NOMO-1 treated with dmso at 0.1 percent for 144 hours (cell line): ENCODE measurements at regions not wholly inside any gene's neighbourhood (a gene's known extent, or its start where the extent isn't known, plus 50 kb on each side); places are given as distances from the start of the nearest gene placed in this dataset.

ENCODE experiments used
- DNase-seq: peaks from one replicate; lab custom pipeline; 2025; ENCODE audit not compliant: unreplicated experiment; lab: John Stamatoyannopoulos, UW

GRCh38 chr4:180805101-180805500 lies 1438.1 kb upstream of the TENM3 start:
- DNase-seq = no peak

DNA sequence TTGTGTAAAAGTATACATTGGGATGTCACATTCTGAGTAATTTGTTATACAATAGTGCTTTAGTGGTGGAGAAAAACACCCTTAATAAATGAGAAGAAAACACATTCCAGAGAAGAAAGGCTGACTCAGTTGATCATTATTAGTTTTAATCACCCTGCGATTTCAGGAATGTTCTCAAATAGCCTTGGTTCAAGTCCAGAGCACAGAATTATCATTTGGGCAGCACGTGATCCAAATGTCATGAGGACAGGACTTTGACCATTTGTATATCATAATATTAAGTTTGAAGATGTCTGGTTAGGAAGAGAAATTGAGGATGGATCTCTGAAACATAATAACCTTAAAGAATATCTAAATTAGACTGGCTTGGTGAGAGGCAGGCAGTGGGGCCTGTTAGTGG lies 1434.3 kb upstream of the TENM3 start:
- no peak for DNase-seq

DNA sequence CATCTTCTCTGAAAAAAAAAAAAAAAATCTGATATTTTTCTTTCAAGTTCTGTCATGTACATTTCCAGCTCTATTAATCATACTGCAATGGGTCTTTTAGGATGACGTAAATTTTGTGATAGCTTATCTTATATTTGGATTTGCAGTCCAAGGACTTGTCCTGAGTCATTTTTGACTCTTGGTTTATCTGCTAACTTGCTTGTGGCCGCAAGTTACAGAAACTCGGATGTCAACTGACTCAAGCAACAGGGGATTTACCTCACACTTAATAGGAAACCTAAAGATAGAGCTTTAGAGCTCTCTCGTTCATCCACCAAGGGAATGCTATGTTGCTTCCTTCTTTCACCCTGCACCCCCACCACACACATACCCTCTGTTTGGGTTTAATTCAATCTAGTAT lies 1433.8 kb upstream of the TENM3 start:
- DNase-seq = no peak

DNA sequence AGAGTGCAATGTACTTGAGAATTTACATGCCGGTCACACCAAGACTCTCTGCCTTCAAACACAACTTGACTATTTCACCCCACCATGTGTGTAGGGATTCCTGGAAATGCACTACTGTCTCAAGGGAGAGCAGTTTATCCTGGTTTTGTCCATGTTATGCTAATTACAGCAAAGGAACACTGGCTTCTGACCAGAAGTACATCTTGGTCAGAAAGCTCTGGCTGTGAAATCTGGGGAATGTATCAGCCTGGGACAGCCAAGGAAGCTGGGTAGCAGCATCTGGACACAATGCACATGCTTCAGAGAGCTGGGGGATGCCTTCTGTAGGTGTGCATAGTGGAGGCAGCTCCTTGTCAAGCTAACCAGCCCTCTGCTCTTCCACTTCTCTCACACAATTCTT lies 1432.6 kb upstream of the TENM3 start:
- no peak for DNase-seq

GRCh38 chr4:180811556-180811955 lies 1431.6 kb upstream of the TENM3 start:
- DNase-seq = no peak

DNA sequence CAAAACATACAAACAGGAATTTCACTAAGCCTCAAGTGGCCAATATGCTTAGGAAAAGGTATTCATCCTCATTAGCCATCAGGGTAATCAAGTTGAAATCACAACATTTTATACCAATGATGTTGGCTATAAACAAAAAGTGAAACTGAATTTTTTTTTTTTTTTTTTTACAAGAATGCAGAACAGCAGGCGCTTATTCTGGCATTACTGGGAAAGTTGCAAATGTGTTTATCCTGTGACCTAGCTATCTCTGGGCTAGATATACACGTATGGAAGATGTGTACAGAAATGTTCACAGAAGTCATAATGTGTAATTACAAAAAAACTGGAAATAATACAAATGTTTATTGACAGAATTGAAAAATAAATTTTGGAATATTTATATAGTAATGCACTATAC lies 1430.4 kb upstream of the TENM3 start:
- DNase-seq = no peak

GRCh38 chr4:180814875-180815417 lies 1428.3 kb upstream of the TENM3 start:
- no peak for DNase-seq

DNA sequence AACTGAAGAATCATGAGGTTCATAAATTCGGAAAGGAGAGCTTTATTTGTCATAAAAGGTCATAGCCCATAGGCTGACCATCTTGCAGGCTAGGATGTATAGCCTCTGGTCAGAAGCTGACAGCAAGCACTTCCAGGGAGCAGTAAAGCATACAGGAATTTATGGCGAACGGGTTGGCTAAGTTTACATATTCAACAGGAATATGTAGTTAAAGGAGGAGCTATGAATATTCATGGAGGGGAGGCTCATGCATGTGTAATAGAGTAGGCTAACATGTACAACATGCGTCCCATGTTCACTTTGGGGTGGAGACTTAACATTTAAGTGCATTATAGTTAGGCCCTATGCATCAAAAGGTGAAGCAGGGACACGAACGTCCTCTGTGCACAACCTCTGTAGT lies 1425.7 kb upstream of the TENM3 start:
- DNase-seq = no peak

DNA sequence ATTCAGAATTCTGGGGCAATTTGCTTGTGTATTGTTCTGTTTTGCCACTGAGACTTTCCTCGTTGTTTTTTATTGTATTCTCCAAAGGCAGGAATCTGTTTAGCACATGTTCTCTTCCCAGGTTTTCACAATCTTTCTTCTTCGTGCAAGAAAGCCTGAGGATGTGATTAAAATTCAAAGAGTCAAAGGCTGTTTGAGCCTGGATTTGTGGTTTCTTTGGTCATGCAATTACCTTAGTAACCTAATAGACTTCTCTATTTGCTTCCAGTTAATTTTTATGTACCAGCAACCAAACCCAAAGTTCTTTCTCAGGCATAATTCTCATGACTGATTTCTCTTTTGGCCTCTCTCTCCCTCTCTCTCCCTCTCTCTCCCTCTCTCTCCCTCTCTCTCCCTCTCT lies 1420.1 kb upstream of the TENM3 start:
- no peak for DNase-seq

DNA sequence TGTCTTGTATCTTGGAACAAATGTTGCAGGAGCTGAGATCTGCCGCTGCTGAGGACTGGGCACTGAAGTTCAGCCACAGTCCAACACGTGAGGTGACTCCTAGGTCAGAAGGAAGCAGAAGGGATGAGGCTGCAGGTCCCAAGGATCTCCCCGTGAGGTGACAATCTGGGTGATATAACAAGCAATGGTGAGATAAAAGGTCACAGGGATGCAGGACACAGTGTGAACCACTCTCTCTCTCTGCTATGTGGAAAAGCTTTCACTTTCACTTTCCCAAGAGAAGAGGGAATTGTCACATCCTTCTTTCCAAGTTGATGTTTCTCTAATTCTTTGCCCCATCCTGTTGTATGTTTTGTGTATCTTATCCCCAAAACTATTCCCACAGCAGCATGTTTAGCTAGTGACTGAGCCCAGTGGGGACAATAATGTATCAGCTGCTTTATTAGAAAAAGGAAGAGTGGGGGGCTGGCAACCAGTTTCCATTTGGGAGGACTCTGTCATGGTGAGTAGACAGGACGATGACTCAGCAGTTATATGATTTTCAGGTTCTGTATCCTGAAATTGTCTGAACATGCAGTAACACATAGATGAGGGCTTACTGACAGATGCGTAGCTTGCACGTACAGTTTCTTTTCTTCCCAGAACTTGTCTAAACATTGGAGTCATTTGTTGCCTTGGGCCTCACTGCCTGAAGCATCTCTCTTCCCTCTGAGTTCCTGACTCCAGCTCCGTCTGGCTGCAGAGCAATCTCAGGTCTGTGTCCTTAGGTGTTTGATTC lies 1415.8 kb upstream of the TENM3 start:
- no peak for DNase-seq

- DNase-seq = peak; percentile 5
Observed at GRCh38 chr4:180828455-180829018, 1414.7 kb upstream of the TENM3 start.

DNA sequence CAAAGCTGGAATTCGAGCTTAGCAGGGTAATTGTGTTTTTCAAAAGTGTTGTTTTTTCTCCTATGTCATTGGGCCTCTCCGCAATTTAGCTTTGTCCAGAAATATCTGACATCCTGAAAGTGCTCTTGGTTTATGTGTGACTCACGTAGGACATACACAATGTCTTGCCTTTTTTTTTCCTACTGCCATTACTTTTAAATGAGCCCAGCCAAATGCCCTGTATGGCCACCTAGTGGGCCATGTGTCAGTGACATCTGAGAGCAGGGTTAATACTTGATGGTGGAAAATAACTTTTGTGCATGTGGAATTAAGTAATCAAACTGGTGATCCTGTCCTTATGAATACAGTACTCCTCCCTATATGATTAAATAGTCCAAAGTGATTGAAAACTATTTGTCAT lies 1411.1 kb upstream of the TENM3 start:
- DNase-seq = no peak

DNA sequence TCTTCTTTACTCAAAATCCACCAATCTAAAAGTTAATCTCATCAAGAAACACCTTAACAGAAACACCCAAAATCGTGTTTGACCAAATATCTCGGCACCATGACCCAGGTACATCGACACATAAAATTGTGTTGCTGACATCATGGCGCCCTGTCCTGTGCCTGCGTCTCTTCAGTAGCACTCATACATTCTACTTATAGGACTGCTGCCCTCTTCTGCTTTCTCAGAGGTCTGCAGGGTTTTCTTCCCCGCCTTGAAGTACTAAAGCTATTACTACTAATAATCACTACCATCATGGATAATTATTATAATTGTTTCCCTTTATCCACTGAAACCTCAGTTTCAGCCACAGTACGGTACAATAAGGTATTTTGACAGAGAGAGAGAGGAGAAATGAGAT lies 1403.1 kb upstream of the TENM3 start:
- no peak for DNase-seq

- DNase-seq = no peak
Observed at GRCh38 chr4:180850318-180850940, 1392.8 kb upstream of the TENM3 start.

GRCh38 chr4:180852738-180853137 lies 1390.5 kb upstream of the TENM3 start:
- DNase-seq = no peak

DNA sequence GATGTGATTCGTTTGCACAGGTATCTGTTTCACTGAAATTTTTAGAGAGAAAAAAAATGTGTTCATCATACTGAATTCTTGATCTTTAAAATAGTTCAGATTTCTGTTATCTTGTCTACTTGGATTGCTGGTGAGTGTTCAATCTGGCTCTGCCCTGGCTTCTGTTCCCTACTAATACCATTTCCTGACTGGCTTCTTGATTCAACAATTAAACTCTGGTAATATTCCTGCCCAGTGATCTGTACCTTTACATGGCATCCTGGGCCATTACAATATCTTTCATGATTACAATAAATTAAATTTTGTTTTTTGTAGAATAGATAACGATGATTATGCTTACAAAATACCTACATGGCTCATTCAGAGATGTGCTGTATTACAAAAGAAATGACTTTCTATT lies 1388.0 kb upstream of the TENM3 start:
- no peak for DNase-seq

- DNase-seq = no peak
Observed at GRCh38 chr4:180860089-180860720, 1383.0 kb upstream of the TENM3 start.

DNA sequence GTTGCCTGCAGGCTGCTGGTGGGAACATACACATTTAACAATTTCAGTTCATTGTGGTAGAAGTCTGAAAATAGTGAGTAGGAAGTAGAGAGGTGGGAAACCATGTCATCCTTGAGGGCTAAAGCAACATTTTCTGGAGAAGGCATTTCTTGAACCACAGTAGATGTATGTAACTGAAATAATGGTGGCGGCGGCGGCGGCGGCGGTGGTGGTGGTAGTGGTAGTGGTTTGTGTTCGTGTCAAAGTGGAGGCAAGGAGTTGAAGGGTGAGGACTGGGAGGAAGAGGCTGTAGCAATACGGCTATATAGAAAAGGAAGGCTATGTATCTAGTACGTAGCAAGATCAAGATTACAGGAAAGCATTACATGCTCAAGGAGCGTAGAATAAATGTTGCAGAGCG lies 1381.6 kb upstream of the TENM3 start:
- no peak for DNase-seq

- DNase-seq = no peak
Observed at GRCh38 chr4:180866933-180867643, 1376.1 kb upstream of the TENM3 start.

GRCh38 chr4:180870623-180871022 lies 1372.6 kb upstream of the TENM3 start:
- no peak for DNase-seq

DNA sequence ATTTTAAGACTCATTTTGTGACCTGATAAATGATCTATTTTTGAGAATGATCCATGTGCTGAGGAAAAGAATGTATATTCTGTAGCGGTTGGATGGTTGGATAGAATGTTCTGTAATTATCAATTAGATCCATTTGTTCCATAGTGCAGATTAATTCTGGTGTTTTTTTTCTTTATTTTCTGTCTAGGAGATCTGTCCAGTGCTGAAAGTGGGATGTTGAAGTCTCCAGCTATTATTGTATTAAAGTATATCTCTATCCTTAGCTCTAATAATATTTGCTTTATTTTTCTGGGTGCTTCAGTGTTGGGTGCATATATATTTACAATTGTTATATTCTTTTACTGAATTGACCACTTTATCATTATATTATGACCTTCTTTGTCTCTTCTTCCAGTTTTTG lies 1344.9 kb upstream of the TENM3 start:
- DNase-seq = no peak
